Esophagus squamous epithelium (tissue), 4 donors: ENCODE measurements at regions not wholly inside any gene's neighbourhood (a gene's known extent, or its start where the extent isn't known, plus 50 kb on each side); places are given as distances from the start of the nearest gene placed in this dataset.
"Not testable (repeated sequence)": the region's sequence is repeated elsewhere in the genome, so short reads cannot be mapped to it uniquely, and the experiment has no call there.

ENCODE experiments used
- CTCF ChIP-seq, 6 experiments: fragments of 450-650 bp in 4 of 6; fragments of 200-600 bp in 2 of 6; sonication (generic) in 2 of 6; IDR thresholded peaks; one replicate each; pipeline ENCODE4 v1.5.1; 2016 to 2019; ENCODE audit warnings: antibody characterized with exemption in 6 of 6, mild to moderate bottlenecking in 4 of 6, moderate library complexity in 4 of 6
- POLR2A ChIP-seq, 4 donors: fragments of 450-650 bp; IDR thresholded peaks; one replicate each; pipeline ENCODE4 v1.6.1; 2017; ENCODE audit warnings: antibody characterized with exemption in 4 of 4, mild to moderate bottlenecking in 4 of 4, moderate library complexity in 3 of 4

GRCh38 chr4:159868936-159869335 is 766.1 kb downstream of the RAPGEF2 start:
- TF ChIP-seq POLR2A, CTCF (IDR thresholded peaks at IDR 0.05): not testable (repeated sequence)
